HepG2 (cell line): ENCODE measurements at regions not wholly inside any gene's neighbourhood (a gene's known extent, or its start where the extent isn't known, plus 50 kb on each side); places are given as distances from the start of the nearest gene placed in this dataset.

Source experiments
- ATAC-seq: fragments of 200-7000 bp; cut with Tn5 transposase; 3 replicates; pipeline ENCODE4 v1.9.1; 2020; ENCODE audit warnings: mild to moderate bottlenecking, moderate library complexity
- BruUV-seq: library from RNA; stranded (reverse); fragments of 400-500 nt; replicated peaks from 2 replicates; lab custom pipeline; 2021; lab: Mats Ljungman, UMichigan
- CTCF ChIA-PET: fragments of 300-600 bp; formaldehyde crosslinking; extraction: SDS; loops from one replicate; lab custom pipeline; 2021; ENCODE audit warnings: low total read pairs, inconsistent platforms, low intra/inter-chr PET ratio; lab: Yijun Ruan, JAX
- POLR2A ChIA-PET: fragments of 350-600 bp; sonication (Branson Sonifier 250); formaldehyde crosslinking; loops from one replicate; lab custom pipeline; 2020; ENCODE audit warnings: antibody characterized with exemption, inconsistent platforms; lab: Yijun Ruan, JAX
- DNase-seq: peaks from one replicate; pipeline ENCODE4 v3.0.0-alpha.2; 2015; ENCODE audit warnings: low spot score
- FAIRE-seq: peaks from 3 replicates; lab custom pipeline; 2011; peaks lifted over from hg19 to GRCh38; lab: Jason Lieb, UNC
- H2AFZ ChIP-seq: one replicate; pipeline ENCODE4 v1.6.1; 2011; ENCODE audit warnings: low read length, inconsistent platforms
- H3K27ac ChIP-seq: fragments of 300-600 bp; 3 replicates; pipeline ENCODE4 v1.8.0; 2011; ENCODE audit warnings: mixed run types, mild to moderate bottlenecking, mixed read lengths, low read length, inconsistent platforms; ENCODE audit not compliant: insufficient read depth; ENCODE audit errors: extremely low read length
- H3K27me3 ChIP-seq, 2 experiments: fragments of 200-600 bp in 1 of 2; 2 replicates in 1 of 2; 3 replicates in 1 of 2; pipeline versions ENCODE4 v1.6.0 to v1.8.0; 2011; ENCODE audit warnings: low read length in 2 of 2, mild to moderate bottlenecking in 2 of 2, moderate library complexity in 2 of 2, inconsistent platforms in 1 of 2; ENCODE audit not compliant: insufficient read depth in 2 of 2, control insufficient read depth in 1 of 2
- H3K36me3 ChIP-seq, 2 experiments: fragments of 200-600 bp in 1 of 2; replicated peaks in 1 of 2; 2 replicates in 1 of 2; 3 replicates in 1 of 2; pipeline versions ENCODE4 v1.5.1 to v1.8.0; 2011; ENCODE audit warnings: low read length in 2 of 2, inconsistent platforms in 1 of 2; ENCODE audit not compliant: insufficient read depth in 2 of 2, control insufficient read depth in 1 of 2
- H3K4me1 ChIP-seq: 2 replicates; pipeline ENCODE4 v1.5.1; 2012; ENCODE audit warnings: low read length, inconsistent platforms; ENCODE audit not compliant: insufficient read depth
- H3K4me2 ChIP-seq: 2 replicates; pipeline ENCODE4 v1.6.0; 2011; ENCODE audit warnings: low read depth, low read length, inconsistent platforms
- H3K4me3 ChIP-seq, 3 experiments: fragments of 200-600 bp in 1 of 3; sonication (generic), shearing (Covaris generic) in 1 of 3; replicated peaks in 1 of 3; 2 replicates each; pipeline ENCODE4 v1.5.1; 2011 to 2016; ENCODE audit warnings: low read length in 3 of 3, inconsistent platforms in 2 of 3, low read depth in 2 of 3, mild to moderate bottlenecking in 2 of 3, control low read depth in 1 of 3, mixed read lengths in 1 of 3; ENCODE audit not compliant: insufficient read depth in 1 of 3
- H3K79me2 ChIP-seq: one replicate; pipeline ENCODE4 v1.6.1; 2011; ENCODE audit warnings: low read length, inconsistent platforms; ENCODE audit not compliant: insufficient read depth
- H3K9ac ChIP-seq: 2 replicates; pipeline ENCODE4 v1.6.0; 2011; ENCODE audit warnings: mild to moderate bottlenecking, low read depth, low read length, inconsistent platforms; ENCODE audit not compliant: insufficient read depth
- H3K9me3 ChIP-seq: 2 replicates; pipeline ENCODE4 v1.5.1; 2012; ENCODE audit warnings: mild to moderate bottlenecking, low read length
- H4K20me1 ChIP-seq: 2 replicates; pipeline ENCODE4 v1.6.0; 2011; ENCODE audit warnings: inconsistent platforms, mild to moderate bottlenecking, low read length, moderate library complexity; ENCODE audit not compliant: insufficient read depth
- ARHGAP35 ChIP-seq: sonication (generic); formaldehyde crosslinking; IDR thresholded peaks from 2 replicates; pipeline ENCODE4 v1.9.0; 2022; ENCODE audit warnings: mild to moderate bottlenecking, inconsistent platforms, moderate library complexity, missing genetic modification reagents, borderline replicate concordance
- DR1 ChIP-seq: sonication (generic); formaldehyde crosslinking; IDR thresholded peaks from 2 replicates; pipeline ENCODE4 v1.8.0; 2021; ENCODE audit warnings: mild to moderate bottlenecking, missing genetic modification reagents, inconsistent platforms
- KDM6A ChIP-seq: IDR thresholded peaks from 2 replicates; pipeline ENCODE4 v1.6.1; 2016; ENCODE audit warnings: low read depth
- MAX ChIP-seq: IDR thresholded peaks from 2 replicates; pipeline ENCODE4 v1.6.1; 2012; ENCODE audit warnings: inconsistent platforms
- MED13 ChIP-seq: sonication (generic); formaldehyde crosslinking; IDR thresholded peaks from 2 replicates; pipeline ENCODE4 v1.5.0; 2020; ENCODE audit warnings: missing genetic modification reagents
- MEIS1 ChIP-seq: sonication (generic); formaldehyde crosslinking; IDR thresholded peaks from 2 replicates; pipeline ENCODE4 v1.9.0; 2021; ENCODE audit warnings: mild to moderate bottlenecking, missing genetic modification reagents, moderate library complexity, borderline replicate concordance
- NRL ChIP-seq: sonication (generic); formaldehyde crosslinking; IDR thresholded peaks from 2 replicates; pipeline ENCODE4 v1.5.0; 2020; ENCODE audit warnings: missing genetic modification reagents, mild to moderate bottlenecking, moderate library complexity, borderline replicate concordance
- RERE ChIP-seq: IDR thresholded peaks from 2 replicates; pipeline ENCODE4 v1.6.1; 2016; ENCODE audit warnings: low read depth, missing genetic modification reagents, missing compliant biosample characterization
- SCMH1 ChIP-seq: sonication (generic); formaldehyde crosslinking; IDR thresholded peaks from 2 replicates; pipeline ENCODE4 v1.9.0; 2021; ENCODE audit warnings: missing genetic modification reagents, mild to moderate bottlenecking, borderline replicate concordance
- ZNF276 ChIP-seq: sonication (generic); formaldehyde crosslinking; IDR thresholded peaks from 2 replicates; pipeline ENCODE4 v1.4.0; 2020; ENCODE audit warnings: mild to moderate bottlenecking, low read depth, missing genetic modification reagents
- ZNF282 ChIP-seq: fragments of 450-650 bp; IDR thresholded peaks from 2 replicates; pipeline ENCODE4 v1.6.1; 2018; ENCODE audit not compliant: partially characterized antibody
- ZNF333 ChIP-seq: sonication (generic); formaldehyde crosslinking; IDR thresholded peaks from 2 replicates; pipeline ENCODE4 v1.4.0; 2020; ENCODE audit warnings: mild to moderate bottlenecking, missing genetic modification reagents, borderline replicate concordance
- ZNF362 ChIP-seq: sonication (generic); formaldehyde crosslinking; IDR thresholded peaks from 2 replicates; pipeline ENCODE4 v1.4.0; 2020; ENCODE audit warnings: missing genetic modification reagents, mild to moderate bottlenecking, borderline replicate concordance
- ZNF737 ChIP-seq: sonication (generic); formaldehyde crosslinking; IDR thresholded peaks from 2 replicates; pipeline ENCODE4 v1.5.0; 2020; ENCODE audit warnings: missing genetic modification reagents, mild to moderate bottlenecking, borderline replicate concordance
- ZNF772 ChIP-seq: sonication (generic); formaldehyde crosslinking; IDR thresholded peaks from 2 replicates; pipeline ENCODE4 v1.5.0; 2020; ENCODE audit warnings: mild to moderate bottlenecking, missing genetic modification reagents
- ZNF878 ChIP-seq: sonication (generic); formaldehyde crosslinking; IDR thresholded peaks from 2 replicates; pipeline ENCODE4 v1.8.1; 2023; ENCODE audit warnings: mild to moderate bottlenecking, missing genetic modification reagents, moderate library complexity
- in situ Hi-C: cut with HindIII; loops from 2 replicates; pipeline ENCODE4 v1.10.0; 2017; ENCODE audit warnings: low pct_unique_long_range_greater_than_20kb; ENCODE audit not compliant: extremely low pct_ligation_motif_present
- intact Hi-C: fragments of 100-400 bp; cut with micrococcal nuclease; formaldehyde crosslinking; loops from one replicate; pipeline ENCODE4 v1.10.0; 2022; ENCODE audit not compliant: unreplicated experiment

- ChIA-PET CTCF (no interaction called here), POLR2A (no interaction called here)
- Histone ChIP-seq H2AFZ (no peak overlapping the region), H3K4me3 (no peak overlapping the region), H3K9me3 (no peaks in the 10 kb centered on the region), H3K79me2 (no peaks in the 10 kb centered on the region), H3K36me3 (no peaks in the 10 kb centered on the region), H3K4me2 (no peak overlapping the region), H3K4me1 (no peaks in the 10 kb centered on the region), H3K9ac (no peak overlapping the region), H3K27ac (no peak overlapping the region), H3K27me3 (no peaks in the 10 kb centered on the region), H4K20me1 (no peaks in the 10 kb centered on the region)
- no peak for ATAC-seq
- no peak for DNase-seq
- FAIRE-seq = no peak
- in situ Hi-C loops (loop anchor here (25.0 kb wide), 1 partner anchor 638 kb away; no protein-coding TSS in a partner anchor), intact Hi-C loops (loop anchor here (1.0 kb wide), 1 partner anchor 11 kb away; no protein-coding TSS in a partner anchor)
- BruUV-seq = no TSS peak
- TF ChIP-seq KDM6A (no peak), RERE (CRISPR knock-in tag) (no peak), MEIS1 (CRISPR knock-in tag) (no peak), ARHGAP35 (no peak), ZNF737 (no peak), MED13 (no peak), MAX (no peak), ZNF362 (CRISPR knock-in tag) (no peak), ZNF276 (CRISPR knock-in tag) (no peak), SCMH1 (no peak), ZNF282 (no peak), ZNF772 (CRISPR knock-in tag) (no peak), ZNF333 (CRISPR knock-in tag) (no peak), DR1 (CRISPR knock-in tag) (no peak), NRL (CRISPR knock-in tag) (no peak), ZNF878 (no peak)
Measured at GRCh38 chr11:28699701-28700100, 591.5 kb downstream of the METTL15 start.
